Adrenal gland (tissue), 5 donors: ENCODE measurements at regions not wholly inside any gene's neighbourhood (a gene's known extent, or its start where the extent isn't known, plus 50 kb on each side); places are given as distances from the start of the nearest gene placed in this dataset.

Experiments
- POLR2A ChIP-seq, 2 donors: fragments of 450-650 bp; IDR thresholded peaks; one replicate each; pipeline ENCODE4 v1.6.1; 2017; ENCODE audit warnings: antibody characterized with exemption in 2 of 2, mild to moderate bottlenecking in 2 of 2, moderate library complexity in 1 of 2
- TF ChIP-seq, protein P1 (sequence below), 6 experiments: fragments of 450-650 bp in 4 of 6; fragments of 200-600 bp in 2 of 6; sonication (generic) in 1 of 6; IDR thresholded peaks; 1 replicate in 5 of 6; 2 replicates in 1 of 6; pipeline versions ENCODE4 v1.5.1 to v1.8.0; 2016 to 2021; ENCODE audit warnings: antibody characterized with exemption in 6 of 6, mild to moderate bottlenecking in 2 of 6, moderate library complexity in 1 of 6
- donor health status: DM: no; HTN: no; CAD: no.

GRCh38 chr7:118689403-118689802 is 464.9 kb downstream of the ANKRD7 start:
- TF ChIP-seq, protein P1, sequence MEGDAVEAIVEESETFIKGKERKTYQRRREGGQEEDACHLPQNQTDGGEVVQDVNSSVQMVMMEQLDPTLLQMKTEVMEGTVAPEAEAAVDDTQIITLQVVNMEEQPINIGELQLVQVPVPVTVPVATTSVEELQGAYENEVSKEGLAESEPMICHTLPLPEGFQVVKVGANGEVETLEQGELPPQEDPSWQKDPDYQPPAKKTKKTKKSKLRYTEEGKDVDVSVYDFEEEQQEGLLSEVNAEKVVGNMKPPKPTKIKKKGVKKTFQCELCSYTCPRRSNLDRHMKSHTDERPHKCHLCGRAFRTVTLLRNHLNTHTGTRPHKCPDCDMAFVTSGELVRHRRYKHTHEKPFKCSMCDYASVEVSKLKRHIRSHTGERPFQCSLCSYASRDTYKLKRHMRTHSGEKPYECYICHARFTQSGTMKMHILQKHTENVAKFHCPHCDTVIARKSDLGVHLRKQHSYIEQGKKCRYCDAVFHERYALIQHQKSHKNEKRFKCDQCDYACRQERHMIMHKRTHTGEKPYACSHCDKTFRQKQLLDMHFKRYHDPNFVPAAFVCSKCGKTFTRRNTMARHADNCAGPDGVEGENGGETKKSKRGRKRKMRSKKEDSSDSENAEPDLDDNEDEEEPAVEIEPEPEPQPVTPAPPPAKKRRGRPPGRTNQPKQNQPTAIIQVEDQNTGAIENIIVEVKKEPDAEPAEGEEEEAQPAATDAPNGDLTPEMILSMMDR (IDR thresholded peaks at IDR 0.05), result no peak
- no peak for TF ChIP-seq POLR2A (IDR thresholded peaks at IDR 0.05)
